Retina (tissue), 1 donor: ENCODE measurements at regions not wholly inside any gene's neighbourhood (a gene's known extent, or its start where the extent isn't known, plus 50 kb on each side); places are given as distances from the start of the nearest gene placed in this dataset.
"Not testable (repeated sequence)": the region's sequence is repeated elsewhere in the genome, so short reads cannot be mapped to it uniquely, and the experiment has no call there.

Experiments
- DNase-seq: peaks from one replicate; pipeline ENCODE4 v3.0.0-alpha.2; 2016

DNA sequence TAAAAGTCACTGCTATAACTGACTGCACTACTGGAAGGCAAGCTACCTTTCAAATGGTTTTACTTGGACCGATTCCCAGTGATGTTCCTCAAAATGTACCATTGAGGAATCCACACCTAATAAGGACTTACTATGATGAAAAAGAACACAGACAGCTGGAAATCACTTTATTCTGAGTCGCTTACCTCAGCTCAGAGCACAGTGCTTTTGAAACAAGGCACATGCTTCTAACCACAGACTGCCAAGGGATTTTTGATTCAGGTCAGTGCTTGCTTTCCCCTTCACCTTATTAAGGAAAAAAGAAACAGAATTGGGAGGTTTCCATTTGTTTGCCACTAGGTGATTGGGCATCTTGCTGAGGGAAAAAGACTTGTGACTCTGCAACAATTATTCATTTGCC is 707.5 kb upstream of the FSHR start:
- DNase-seq: no peak

DNA sequence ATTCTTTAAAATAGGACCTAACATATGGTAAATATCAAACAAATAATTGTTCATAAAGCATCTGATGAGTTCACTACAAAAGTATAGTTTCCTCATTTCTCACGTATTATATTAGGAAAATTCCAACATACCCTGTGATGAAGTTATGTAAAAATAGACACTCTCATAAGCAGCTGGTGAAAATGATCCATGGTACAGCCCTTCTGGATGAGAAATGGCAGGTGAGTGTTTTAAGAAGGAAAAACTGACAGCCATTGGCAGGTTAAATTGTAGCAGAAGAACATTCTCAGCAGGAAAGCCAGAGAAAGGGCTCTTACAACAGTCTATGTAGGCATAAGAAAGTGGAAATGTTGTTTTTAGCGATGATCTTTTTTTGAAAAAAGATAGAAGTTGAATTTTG is 706.5 kb upstream of the FSHR start:
- no peak for DNase-seq

DNA sequence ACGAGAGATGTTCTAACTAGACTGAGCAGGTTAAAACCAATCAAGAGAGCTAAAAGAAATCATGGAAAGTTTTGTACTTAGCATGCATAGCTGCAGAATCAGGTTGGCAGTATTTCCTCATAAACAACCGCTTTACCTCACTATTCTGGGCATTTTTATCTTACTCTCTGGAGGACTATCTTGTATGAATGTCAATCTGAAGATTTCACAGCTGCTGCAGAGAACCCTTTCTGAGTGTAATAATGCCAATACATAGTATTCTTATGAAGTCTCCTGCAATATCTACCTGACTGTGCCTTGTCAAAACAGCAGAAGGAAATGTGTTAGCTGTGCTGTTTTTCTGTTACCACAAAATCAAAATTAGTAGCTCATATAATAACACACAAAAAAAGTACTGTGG is 705.9 kb upstream of the FSHR start:
- DNase-seq: no peak

DNA sequence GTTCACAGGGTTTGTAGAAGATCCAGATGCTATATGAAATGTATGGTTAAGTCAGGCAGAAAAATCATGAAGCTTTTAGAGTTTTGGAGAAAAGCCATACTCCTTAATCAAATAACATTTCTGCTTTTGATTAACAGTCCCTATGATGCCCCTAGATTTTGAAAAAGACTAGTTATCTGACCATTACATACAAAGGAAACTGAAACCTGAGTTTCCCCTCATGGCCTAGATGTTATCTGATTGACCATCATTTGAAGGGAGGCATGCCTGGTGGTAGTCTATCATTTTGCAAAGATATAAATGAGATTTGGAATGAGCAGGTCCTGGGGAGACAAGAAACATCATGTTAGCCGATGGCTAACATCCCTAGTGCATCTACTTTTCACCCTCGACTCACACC is 704.3 kb upstream of the FSHR start:
- no peak for DNase-seq

DNA sequence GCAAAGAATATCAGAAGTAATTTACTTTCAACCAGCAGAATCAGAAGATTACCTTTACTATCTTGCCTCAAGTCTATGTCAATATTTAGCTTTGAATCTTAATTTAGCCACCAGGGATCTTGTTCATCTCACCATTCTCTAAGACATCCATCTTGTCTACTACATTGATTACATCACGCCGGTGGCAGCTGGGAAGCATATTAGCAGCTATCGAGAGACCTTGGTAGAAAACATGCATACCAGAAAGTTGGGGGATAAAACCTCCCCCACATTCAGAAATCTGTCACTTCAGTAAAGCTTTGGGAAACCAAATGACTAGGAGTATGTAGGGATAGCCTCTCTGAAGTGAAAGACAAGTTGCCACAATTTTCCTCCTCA is 703.8 kb upstream of the FSHR start:
- DNase-seq: no peak

DNA sequence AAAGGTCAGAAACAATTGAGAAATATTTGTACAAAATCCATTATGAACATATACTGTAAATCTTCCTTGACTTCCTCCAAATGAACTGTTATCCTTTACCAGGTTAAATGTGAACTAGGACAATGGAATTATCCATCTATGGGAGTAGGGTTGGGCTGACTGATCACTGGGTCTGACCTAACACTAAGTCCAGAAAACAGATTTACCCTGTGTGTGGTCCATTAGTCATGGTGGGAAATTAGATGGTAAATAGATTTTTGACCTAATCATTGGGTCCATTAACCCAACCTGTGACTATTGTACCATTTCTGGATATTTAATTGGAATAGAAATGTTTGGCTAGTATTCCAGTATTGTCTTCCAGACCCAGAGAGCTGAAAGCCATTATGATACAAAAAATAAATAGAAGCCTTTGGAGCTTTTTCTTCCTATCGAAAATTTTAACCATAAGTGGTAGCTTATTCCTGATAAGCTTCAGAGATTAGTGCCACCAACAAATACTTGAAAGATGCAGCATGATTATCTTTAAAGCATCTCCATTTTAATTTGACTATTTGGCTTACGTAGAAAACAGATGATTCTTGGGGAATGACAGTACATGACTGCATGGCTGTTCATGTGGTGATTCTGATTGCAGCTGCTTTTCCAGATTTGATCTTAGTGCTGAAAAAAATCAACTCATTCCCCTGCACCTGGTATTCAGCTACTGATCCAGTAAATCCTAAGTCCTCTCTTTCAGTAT is 703.2 kb upstream of the FSHR start:
- no peak for DNase-seq

DNA sequence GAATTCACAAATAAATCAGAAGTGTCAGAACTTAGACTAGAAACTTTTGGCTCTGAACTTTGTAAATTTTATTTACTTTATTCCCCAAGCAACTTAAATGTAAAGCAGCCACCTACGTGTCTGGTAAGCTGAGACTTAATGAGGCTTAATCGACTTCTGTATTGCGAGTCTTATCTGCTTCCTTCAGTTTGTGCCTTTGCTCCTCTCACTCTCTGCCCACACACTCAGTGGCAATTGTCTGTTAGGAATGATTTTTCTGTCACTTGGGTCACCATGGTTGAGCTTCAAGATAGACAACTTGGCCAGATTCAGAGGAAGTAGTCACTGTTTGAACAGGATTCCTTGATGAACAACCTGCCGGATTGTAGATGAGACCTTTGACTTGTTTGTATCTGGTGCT is 691.4 kb upstream of the FSHR start:
- no peak for DNase-seq

DNA sequence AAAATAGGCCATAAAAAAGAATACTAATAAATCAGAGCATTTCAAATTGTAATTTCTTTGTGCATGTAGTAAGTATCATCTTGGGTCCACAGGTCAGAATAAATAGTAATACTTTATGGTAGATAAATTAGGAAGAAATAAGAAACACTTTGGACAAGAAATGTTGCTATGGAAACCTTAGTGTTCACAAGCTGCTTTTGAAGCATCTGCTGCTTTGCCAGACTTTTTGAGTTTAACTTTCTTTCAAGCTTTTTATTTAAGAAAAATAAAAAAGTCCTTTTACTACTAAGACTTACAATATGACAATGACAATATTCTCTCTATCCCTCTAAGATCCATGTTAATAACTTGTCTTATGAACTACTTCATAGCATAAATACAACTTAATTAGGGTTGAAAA is 690.7 kb upstream of the FSHR start:
- no peak for DNase-seq

DNA sequence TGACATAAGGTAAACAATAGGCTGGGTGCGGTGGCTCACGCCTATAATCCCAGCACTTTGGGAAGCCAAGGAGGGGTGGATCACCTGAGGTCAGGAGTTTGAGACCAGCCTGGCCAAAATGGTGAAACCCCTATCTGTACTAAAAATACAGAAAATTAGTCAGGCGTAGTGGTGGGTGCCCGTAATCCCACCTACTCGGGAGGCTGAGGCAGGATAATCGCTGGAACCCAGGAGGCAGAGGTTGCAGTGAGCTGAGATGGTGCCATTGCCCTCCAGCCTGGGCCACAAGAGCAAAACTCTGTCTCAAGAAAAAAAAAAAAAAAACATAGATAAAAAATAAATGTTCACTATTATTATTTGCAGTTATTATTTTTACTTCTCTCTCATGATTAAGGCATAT is 689.8 kb upstream of the FSHR start:
- not testable (repeated sequence) for DNase-seq

DNA sequence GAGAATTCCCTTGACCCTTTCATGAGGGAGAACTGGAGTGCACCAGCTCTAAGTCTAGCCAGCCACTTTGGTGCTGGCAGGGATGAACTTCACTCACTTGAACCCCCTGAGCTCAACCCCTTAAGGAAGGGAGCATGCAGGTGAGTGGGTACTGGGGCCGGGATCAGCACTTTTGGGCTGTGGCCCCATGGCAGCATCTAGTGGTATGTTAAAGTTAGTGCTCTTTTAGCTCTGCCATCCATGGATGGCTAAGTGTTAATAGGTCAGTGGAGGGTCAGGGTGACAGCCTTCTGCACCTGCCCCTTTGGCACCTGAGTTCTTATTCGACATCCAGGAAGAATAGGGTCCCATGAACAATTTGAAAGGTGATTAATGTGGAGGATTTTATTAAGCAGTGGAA is 689.0 kb upstream of the FSHR start:
- no peak for DNase-seq

DNA sequence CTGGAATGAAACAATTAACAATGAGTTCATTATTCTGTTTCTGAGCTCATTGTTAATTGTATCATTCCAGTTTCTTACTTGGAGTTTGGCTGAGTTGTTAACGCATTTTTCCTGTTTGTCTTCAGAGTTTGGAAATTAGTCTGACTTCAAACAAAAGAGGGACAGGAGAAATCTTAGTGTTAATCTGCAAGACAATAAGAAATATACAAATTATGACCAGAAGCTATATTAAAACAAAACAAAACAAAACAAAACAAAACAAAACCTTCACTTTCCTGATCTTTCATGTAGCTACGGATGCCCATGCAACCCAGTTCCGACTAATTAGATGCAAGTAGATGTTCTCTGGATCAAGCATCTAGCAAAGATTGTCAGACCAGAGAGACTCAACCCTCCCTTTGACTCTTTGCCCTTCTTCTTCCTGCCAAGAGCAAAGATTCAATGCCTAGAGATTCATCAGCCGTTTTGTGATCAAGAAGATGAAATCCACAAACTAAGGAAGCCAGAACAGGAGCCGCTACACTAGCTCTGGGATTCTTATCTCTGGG is 686.2 kb upstream of the FSHR start:
- DNase-seq: peak; percentile 34

DNA sequence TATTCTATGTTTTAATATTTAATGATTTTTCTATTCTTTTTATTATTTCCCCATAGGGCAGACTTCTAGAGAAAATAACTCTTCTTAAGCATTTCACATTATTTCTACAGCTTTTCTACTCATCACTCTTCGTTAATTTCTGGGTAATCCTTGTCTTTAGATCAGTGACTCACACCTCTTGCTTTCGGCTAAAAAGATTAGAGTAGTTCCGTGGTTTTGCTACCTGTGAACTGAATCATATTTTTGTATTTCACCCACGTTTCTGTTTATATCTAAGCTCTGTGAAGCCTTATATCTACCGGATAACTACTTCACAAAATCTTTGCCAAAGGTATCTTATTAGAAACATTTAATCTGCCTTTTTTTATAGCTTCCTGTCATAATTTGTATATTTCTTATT is 685.5 kb upstream of the FSHR start:
- DNase-seq: no peak

DNA sequence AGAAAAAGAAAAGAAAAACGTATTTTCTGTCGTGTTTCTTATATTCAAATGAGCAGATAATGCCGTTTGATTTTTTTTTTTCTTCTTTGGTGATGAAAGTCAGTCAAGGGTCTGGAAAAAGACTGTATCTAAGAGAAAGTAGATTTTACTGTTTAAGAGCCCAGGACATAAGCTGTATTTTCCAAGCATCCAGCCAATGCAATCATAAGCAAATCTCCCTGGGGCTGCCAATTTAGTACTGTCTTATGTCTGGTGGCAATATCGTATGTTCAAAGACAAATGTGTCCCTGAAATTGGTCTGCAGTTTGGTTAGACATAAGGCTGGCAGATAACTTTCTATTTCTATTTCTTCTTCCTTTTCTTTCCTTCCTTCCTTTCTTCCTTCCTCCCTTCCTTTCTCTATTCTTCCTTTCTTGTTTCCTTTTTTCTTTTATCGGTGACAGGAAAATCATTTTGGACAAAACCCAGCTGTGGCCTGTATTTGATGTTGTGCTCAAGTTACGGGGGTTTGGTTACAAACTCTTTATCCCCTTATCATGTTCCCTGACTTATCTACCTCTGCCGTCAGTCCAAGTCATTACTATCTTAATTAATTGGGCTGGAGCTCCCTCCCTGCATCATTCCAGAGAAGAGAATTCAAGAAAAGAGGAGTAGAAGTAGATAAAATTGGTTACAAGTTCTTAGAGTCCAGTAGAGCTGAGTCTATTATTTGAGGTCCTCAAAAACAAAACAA is 683.4 kb upstream of the FSHR start:
- DNase-seq: no peak

DNA sequence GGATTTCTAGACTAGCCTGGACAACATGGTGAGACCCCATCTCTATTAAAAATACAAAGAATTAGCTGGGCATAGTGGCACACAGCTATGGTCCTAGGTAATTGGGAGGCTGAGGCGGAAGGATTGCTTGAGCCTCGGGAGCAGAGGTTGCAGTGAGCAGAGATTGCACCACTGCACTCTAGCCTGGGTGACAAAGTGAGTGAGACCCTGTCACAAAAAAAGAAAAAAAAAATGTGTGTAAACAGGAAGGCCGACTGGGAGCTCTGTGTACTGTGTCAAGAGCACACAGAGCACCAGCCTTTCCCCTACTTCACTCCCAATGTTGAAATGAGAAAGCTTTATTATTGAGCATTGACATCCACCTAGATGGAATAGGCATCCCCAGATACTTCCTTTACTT is 681.7 kb upstream of the FSHR start:
- DNase-seq: no peak

DNA sequence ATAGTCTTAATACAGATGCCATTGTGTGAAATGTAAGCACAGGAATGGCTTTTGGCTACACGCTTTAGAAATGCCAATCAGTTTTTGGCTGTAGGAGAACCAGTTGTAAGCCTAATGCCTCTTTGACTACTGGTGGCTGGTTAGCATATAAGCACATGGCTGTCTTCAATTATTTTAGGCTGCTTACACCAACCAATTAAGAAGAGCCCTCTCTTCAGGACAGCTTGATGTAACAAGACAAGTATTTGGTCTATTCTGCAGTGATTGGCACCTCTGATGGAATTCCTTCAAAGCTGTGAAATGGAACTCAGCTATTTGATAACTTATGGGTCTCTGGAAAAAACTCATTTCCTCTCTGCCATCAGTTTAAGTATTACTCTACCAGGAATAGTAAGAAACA is 680.1 kb upstream of the FSHR start:
- no peak for DNase-seq

DNA sequence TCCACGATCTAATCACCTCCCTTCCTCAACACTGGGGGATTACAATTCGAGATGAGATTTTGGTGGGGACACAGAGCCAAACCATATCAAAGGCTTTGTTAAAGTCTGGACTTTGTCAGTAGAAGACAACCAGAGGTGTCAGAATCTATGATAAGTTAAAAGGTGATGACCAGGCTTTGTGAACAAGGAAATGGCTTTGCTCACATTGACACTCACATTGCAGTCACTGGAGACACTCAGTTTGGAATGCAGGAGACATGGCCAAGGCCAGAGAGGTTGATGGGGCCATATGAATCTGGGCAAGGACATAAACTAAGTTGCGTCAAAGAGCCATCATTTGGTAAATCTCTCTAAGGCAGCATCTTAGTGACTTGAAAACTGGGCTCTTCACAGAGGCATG is 678.2 kb upstream of the FSHR start:
- no peak for DNase-seq

DNA sequence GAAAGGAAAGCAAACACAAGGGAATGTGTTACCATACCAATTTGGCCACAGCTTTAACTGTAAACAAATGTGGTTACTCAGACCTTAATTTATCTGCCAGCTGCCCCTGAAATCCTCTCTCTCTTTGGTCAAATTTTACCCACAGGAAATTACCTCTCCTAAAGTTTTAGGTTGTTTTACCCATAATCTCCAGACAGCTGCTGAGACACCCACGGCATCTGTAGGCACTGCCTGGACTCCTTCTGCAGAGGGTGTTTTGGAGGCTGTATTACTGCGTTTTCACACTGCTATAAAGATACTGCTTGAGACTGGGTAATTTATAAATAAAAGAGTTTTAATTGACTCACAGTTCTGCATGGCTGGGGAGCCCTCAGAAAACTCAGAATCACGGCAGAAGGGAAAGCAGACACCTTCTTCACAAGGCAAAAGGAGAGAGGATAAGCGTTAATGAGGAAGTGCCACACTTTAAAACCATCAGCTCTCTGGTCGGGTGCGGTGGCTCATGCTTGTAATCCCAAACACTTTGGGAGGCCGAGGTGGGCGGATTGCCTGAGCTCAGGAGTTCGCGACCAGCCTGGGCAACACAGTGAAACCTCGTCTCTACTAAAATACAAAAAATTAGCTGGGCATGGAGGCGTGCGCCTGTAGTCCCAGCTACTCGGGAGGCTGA is 677.5 kb upstream of the FSHR start:
- no peak for DNase-seq

DNA sequence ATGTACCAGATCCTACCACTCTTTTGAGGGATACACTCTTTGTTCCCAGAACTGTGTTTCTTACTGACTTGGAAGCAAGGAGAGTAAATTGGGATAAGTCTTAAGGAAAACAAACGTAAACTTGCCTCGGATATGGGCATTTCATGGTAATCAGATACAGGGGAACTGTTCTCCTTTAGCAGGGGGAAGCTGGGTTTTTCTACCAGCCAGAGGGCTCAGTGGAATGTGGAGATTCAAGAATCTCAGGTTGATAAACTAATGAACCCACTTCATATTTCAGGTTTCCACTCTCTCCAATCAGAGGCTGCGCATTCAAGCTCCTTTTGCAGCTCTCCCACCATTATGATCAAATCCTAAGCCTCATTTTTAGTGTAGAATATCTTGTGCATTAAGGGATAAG is 676.5 kb upstream of the FSHR start:
- DNase-seq: no peak

DNA sequence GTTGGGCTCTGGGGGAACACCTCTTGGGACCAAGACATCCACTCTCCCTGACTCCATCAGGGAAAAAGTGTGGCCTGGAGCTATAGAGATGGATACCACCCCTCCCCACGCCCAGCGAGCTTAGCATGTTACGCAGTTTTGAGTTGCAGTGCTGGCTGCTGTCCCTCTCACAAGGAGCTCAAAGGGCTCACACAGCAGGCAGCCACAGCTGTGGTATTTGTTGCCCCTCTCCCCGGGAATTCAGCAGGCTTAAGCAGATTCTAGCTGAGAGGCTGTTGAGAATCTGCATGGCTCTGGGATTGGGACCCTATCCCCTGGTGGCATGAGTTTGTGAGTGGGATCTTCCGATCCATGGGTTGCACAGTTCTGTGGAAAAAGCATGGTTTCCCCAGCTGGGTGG is 673.1 kb upstream of the FSHR start:
- no peak for DNase-seq

DNA sequence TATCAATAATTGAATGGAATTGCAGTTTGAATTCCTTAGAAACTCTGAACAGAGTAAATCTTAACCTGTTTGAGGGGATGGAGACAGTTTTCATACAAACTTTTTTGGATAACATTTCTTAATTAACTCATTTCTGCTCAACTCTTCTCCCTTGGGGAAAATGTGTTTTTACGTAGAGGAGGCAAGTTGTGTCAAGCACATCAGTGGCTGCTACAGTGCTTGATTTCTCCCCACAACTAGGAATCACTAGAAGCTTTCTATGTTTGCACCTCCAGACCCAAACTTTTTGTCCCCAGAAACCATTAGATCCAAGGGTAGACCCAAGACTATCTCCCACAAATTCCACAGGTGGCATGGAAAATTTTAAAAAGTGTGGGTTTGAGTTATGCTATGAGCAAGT is 658.9 kb upstream of the FSHR start:
- DNase-seq: no peak

DNA sequence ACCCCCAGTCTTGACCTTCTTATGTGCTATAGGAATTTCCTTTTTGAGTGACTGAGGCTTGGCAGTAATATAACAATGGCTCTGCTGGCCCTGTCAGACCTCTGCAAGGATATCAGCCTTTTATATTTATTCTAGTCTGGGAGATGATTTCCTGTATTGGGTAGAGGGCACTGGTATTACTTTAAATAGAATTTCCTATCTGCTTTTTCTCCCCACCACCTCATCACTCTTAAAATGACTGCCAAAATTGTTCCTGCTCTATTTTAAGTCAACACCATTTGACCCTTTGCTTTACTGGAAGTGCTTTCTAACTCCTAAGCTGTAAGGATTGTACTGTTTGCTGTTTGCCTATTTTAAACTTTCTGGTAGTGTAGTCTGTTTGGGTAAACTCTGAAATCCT is 658.4 kb upstream of the FSHR start:
- no peak for DNase-seq

DNA sequence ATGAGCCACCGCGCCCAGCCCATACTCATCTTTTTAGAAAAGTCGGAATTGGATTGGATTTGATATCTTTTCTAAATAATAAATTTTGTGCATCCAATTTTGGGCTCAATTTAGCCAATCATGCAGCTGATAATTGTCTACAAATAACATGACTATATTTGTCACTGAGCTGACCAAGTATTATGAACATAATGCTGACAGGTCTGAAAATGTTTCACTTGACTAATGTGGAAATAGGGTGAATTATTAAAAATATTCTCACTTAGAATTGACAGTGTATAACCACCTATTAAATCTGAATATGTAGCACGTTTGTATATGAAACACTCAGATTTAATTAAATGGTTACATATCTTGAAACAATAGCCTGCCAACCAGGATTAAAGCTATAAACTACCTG is 657.2 kb upstream of the FSHR start:
- no peak for DNase-seq

DNA sequence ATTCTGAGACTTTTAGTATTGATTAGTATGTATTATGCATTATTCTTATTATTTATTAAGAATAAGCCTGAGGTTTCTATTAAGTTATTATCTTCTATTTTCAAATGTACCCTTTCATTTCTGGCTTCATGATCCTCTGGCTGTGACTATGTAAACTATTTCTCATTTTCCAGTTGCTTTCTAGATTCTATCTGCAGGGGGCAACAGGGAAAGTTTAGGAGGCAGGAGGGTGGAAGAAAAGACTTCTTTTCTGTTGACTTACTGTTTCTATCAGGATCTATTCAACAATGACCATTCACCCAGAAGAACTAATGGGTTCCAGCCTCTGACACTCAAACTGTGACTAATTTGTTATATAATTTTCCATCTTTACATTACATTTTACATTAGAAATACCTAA is 653.4 kb upstream of the FSHR start:
- DNase-seq: no peak

DNA sequence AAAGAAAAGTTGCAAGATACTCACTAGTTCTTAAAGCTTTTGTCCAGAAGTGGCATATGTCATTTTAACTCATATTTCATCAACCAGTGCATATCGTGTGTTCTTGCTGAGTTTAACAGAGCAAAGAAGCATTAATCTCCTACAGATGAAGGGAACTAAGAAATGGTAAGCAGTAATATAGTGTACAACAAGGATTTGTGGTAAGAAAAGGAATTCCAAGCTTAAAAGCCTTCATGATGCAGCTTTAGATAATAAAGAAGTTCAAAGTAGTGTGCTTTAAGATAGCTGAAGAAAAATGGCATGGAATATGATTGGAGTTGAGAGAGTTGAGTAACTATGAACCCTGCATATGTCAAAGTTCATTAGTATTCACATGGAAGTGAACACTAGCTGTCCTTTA is 649.8 kb upstream of the FSHR start:
- DNase-seq: no peak
